MCF 10A (cell line): ENCODE measurements at regions not wholly inside any gene's neighbourhood (a gene's known extent, or its start where the extent isn't known, plus 50 kb on each side); places are given as distances from the start of the nearest gene placed in this dataset.

Experiments used
- BruUV-seq: library from RNA; stranded (reverse); fragments of 400-500 nt; replicated peaks from 2 replicates; lab custom pipeline; 2021; lab: Mats Ljungman, UMichigan
- CTCF ChIA-PET: fragments of 300-600 bp; sonication (Branson Sonifier 250); formaldehyde crosslinking; extraction: SDS; loops from one replicate; lab custom pipeline; 2021; ENCODE audit warnings: antibody characterized with exemption, inconsistent platforms; lab: Yijun Ruan, JAX
- POLR2A ChIA-PET: fragments of 300-600, 350-650 bp; sonication (Branson Sonifier 250); formaldehyde crosslinking; extraction: SDS; loops from one replicate; lab custom pipeline; 2020; ENCODE audit warnings: antibody characterized with exemption, inconsistent platforms; lab: Yijun Ruan, JAX
- DNase-seq: peaks from one replicate; pipeline ENCODE4 v3.0.0-alpha.2; 2018; ENCODE audit not compliant: unreplicated experiment
- H3K27ac Mint-ChIP-seq: one replicate; pipeline ENCODE4 v1.8.0; 2022; ENCODE audit warnings: mild to moderate bottlenecking, low read depth, mixed read lengths; ENCODE audit not compliant: unreplicated experiment
- H3K27me3 Mint-ChIP-seq: one replicate; pipeline ENCODE4 v1.8.0; 2022; ENCODE audit warnings: mixed read lengths; ENCODE audit not compliant: insufficient read depth, unreplicated experiment
- H3K36me3 Mint-ChIP-seq: one replicate; pipeline ENCODE4 v1.8.0; 2022; ENCODE audit warnings: mild to moderate bottlenecking, moderate library complexity, mixed read lengths; ENCODE audit not compliant: insufficient read depth, unreplicated experiment
- H3K4me1 Mint-ChIP-seq: one replicate; pipeline ENCODE4 v1.8.0; 2022; ENCODE audit warnings: mixed read lengths; ENCODE audit not compliant: insufficient read depth, unreplicated experiment
- H3K4me3 Mint-ChIP-seq: one replicate; pipeline ENCODE4 v1.8.0; 2022; ENCODE audit warnings: mild to moderate bottlenecking, moderate library complexity, mixed read lengths; ENCODE audit not compliant: unreplicated experiment
- H3K9me3 Mint-ChIP-seq: one replicate; pipeline ENCODE4 v1.8.0; 2022; ENCODE audit warnings: mixed read lengths; ENCODE audit not compliant: unreplicated experiment
- CTCF ChIP-seq: fragments of 200-600 bp; IDR thresholded peaks from one replicate; pipeline ENCODE4 v1.8.0; 2022; ENCODE audit warnings: antibody characterized with exemption, mild to moderate bottlenecking; ENCODE audit not compliant: unreplicated experiment
- intact Hi-C: fragments of 100-400 bp; cut with micrococcal nuclease; formaldehyde crosslinking; loops from 2 replicates; pipeline ENCODE4 v1.14.1; 2022

- H3K9me3 Mint-ChIP-seq: peaks cover 11% of the 10 kb centered on the region
- TF ChIP-seq CTCF: no peak
- no peak overlapping the region for H3K4me3 Mint-ChIP-seq
- H3K27me3 Mint-ChIP-seq: peaks cover 17% of the 10 kb centered on the region
- POLR2A ChIA-PET: no interaction called here
- H3K36me3 Mint-ChIP-seq: no peaks in the 10 kb centered on the region
- DNase-seq: no peak
- intact Hi-C loops: no loop called here
- CTCF ChIA-PET: interaction anchor here (0.5 to 1.9 kb wide), 4 partner anchors 73 to 793 kb away, joined by 3 to 10 read pairs (median 4); no protein-coding TSS in a partner anchor
- H3K27ac Mint-ChIP-seq: no peak overlapping the region
- no peaks in the 10 kb centered on the region for H3K4me1 Mint-ChIP-seq
- BruUV-seq: no TSS peak
These were observed 118.0 kb downstream of the TPRA1 start for GRCh38 chr3:127472506-127472905.

- Mint-ChIP-seq H3K9me3 (peaks cover 11% of the 10 kb centered on the region), H3K27me3 (peaks cover 3% of the 10 kb centered on the region), H3K4me3 (no peak overlapping the region), H3K27ac (no peak overlapping the region), H3K36me3 (no peaks in the 10 kb centered on the region), H3K4me1 (no peaks in the 10 kb centered on the region)
- BruUV-seq: no TSS peak
- intact Hi-C loops: no loop called here
- TF ChIP-seq CTCF: no peak
- DNase-seq: no peak
- CTCF ChIA-PET: interaction anchor here (1.1 to 1.9 kb wide), 2 partner anchors 792 kb away, joined by 4 to 10 read pairs; no protein-coding TSS in a partner anchor
- POLR2A ChIA-PET: no interaction called here
These were observed 119.4 kb downstream of the TPRA1 start for GRCh38 chr3:127471142-127471541.

GRCh38 chr3:127469760-127470159 is 120.8 kb downstream of the TPRA1 start:
- Mint-ChIP-seq H3K27ac (no peak overlapping the region), H3K9me3 (peaks cover 11% of the 10 kb centered on the region), H3K36me3 (no peaks in the 10 kb centered on the region), H3K4me1 (no peaks in the 10 kb centered on the region), H3K4me3 (no peak overlapping the region), H3K27me3 (no peaks in the 10 kb centered on the region)
- TF ChIP-seq CTCF: no peak
- POLR2A ChIA-PET: interaction anchor here (0.7 kb wide), 1 partner anchor 786 kb away, joined by 3 read pairs; no protein-coding TSS in a partner anchor
- CTCF ChIA-PET: interaction anchor here (0.6 to 1.1 kb wide), 2 partner anchors 790 to 815 kb away, joined by 4 read pairs; partner anchors contain the start of gene TXNRD3
- no TSS peak for BruUV-seq
- intact Hi-C loops: no loop called here
- no peak for DNase-seq

- no peak for TF ChIP-seq CTCF
- H3K4me3 Mint-ChIP-seq: no peak overlapping the region
- CTCF ChIA-PET: interaction anchor here (1.8 kb wide), 1 partner anchor 12 kb away, joined by 5 read pairs; no protein-coding TSS in a partner anchor
These were observed 123.1 kb downstream of the TPRA1 start for GRCh38 chr3:127467391-127467790.

More at GRCh38 chr3:127467391-127467790, 123.1 kb downstream of the TPRA1 start:
- Mint-ChIP-seq H3K9me3 (peaks cover 11% of the 10 kb centered on the region), H3K4me1 (no peaks in the 10 kb centered on the region), H3K27me3 (no peaks in the 10 kb centered on the region), H3K36me3 (no peaks in the 10 kb centered on the region), H3K27ac (no peak overlapping the region)
- no peak for DNase-seq
- intact Hi-C loops: no loop called here
- no TSS peak for BruUV-seq
- POLR2A ChIA-PET: no interaction called here
